K562 (cell line): ENCODE measurements at regions not wholly inside any gene's neighbourhood (a gene's known extent, or its start where the extent isn't known, plus 50 kb on each side); places are given as distances from the start of the nearest gene placed in this dataset.

ENCODE experiments used
- ATAC-seq: fragments of 200-7000 bp; cut with Tn5 transposase; 3 replicates; pipeline ENCODE4 v1.9.1; 2020; ENCODE audit warnings: moderate library complexity
- BruUV-seq: library from RNA; stranded (reverse); fragments of 400-500 nt; replicated peaks from 2 replicates; lab custom pipeline; 2021; lab: Mats Ljungman, UMichigan
- CTCF ChIA-PET: fragments of 300-600 bp; formaldehyde crosslinking; extraction: SDS; loops from one replicate; lab custom pipeline; 2021; ENCODE audit warnings: low intra/inter-chr PET ratio; lab: Yijun Ruan, JAX
- POLR2A ChIA-PET: fragments of 300-600, 350-650 bp; sonication (Branson Sonifier 250); formaldehyde crosslinking; extraction: SDS; loops from one replicate; lab custom pipeline; 2021; ENCODE audit warnings: antibody characterized with exemption, inconsistent platforms; lab: Yijun Ruan, JAX
- DNase-seq, 4 experiments: peaks; one replicate each; pipeline versions ENCODE4 v3.0.0 to v3.0.0-alpha.2; 2011 to 2018; ENCODE audit warnings: low spot score in 3 of 4, mixed read lengths in 3 of 4; ENCODE audit errors: extremely low read depth in 1 of 4
- FAIRE-seq: peaks from 2 replicates; lab custom pipeline; 2011; peaks lifted over from hg19 to GRCh38; lab: Jason Lieb, UNC
- H2AFZ ChIP-seq: 2 replicates; pipeline ENCODE4 v1.6.0; 2011; ENCODE audit warnings: low read depth, low read length, control low read depth, inconsistent platforms
- H3K27ac ChIP-seq: fragments of 200-600 bp; 3 replicates; pipeline ENCODE4 v1.8.0; 2011; ENCODE audit warnings: low read depth, mild to moderate bottlenecking, control low read depth, inconsistent platforms, low read length, moderate library complexity, mixed read lengths; ENCODE audit errors: extremely low read depth
- H3K27me3 ChIP-seq, 2 experiments: fragments of 300-600 bp in 1 of 2; 2 replicates in 1 of 2; 3 replicates in 1 of 2; pipeline versions ENCODE4 v1.6.0 to v1.8.0; 2011; ENCODE audit warnings: inconsistent platforms in 2 of 2, low read length in 2 of 2, mild to moderate bottlenecking in 1 of 2, mixed read lengths in 1 of 2, moderate library complexity in 1 of 2; ENCODE audit not compliant: control insufficient read depth in 2 of 2, insufficient read depth in 2 of 2
- H3K36me3 ChIP-seq: fragments of 300-600 bp; 3 replicates; pipeline ENCODE4 v1.8.0; 2011; ENCODE audit warnings: mild to moderate bottlenecking, low read length, inconsistent platforms; ENCODE audit not compliant: control insufficient read depth, insufficient read depth
- H3K4me1 ChIP-seq, 2 experiments: fragments of 200-600 bp in 1 of 2; replicated peaks in 1 of 2; 2 replicates in 1 of 2; 3 replicates in 1 of 2; pipeline versions ENCODE4 v1.5.1 to v1.8.0; 2011; ENCODE audit warnings: inconsistent platforms in 2 of 2, low read length in 2 of 2, mild to moderate bottlenecking in 1 of 2, mixed read lengths in 1 of 2, moderate library complexity in 1 of 2; ENCODE audit not compliant: control insufficient read depth in 2 of 2, insufficient read depth in 2 of 2
- H3K4me2 ChIP-seq: 2 replicates; pipeline ENCODE4 v1.6.1; 2011; ENCODE audit warnings: low read length, control low read depth, inconsistent platforms, mixed read lengths; ENCODE audit not compliant: insufficient read depth
- H3K4me3 ChIP-seq: fragments of 200-600 bp; sonication (generic), shearing (Covaris generic); 2 replicates; pipeline ENCODE4 v1.5.1; 2016; ENCODE audit warnings: control low read depth, inconsistent platforms
- H3K79me2 ChIP-seq: fragments of 200-600 bp; 3 replicates; pipeline ENCODE4 v1.8.0; 2011; ENCODE audit warnings: low read length, inconsistent platforms; ENCODE audit not compliant: control insufficient read depth, insufficient read depth
- H3K9ac ChIP-seq, 2 experiments: 2 replicates each; pipeline versions ENCODE4 v1.6.0 to v1.6.1; 2011; ENCODE audit warnings: low read depth in 2 of 2, low read length in 2 of 2, control low read depth in 1 of 2, inconsistent platforms in 1 of 2, mild to moderate bottlenecking in 1 of 2, mixed read lengths in 1 of 2; ENCODE audit not compliant: insufficient read depth in 1 of 2
- H3K9me1 ChIP-seq: one replicate; pipeline ENCODE4 v1.6.0; 2011; ENCODE audit warnings: inconsistent platforms, mild to moderate bottlenecking, low read length, moderate library complexity; ENCODE audit not compliant: control insufficient read depth, insufficient read depth
- H3K9me3 ChIP-seq: replicated peaks from 2 replicates; pipeline ENCODE4 v1.5.1; 2011; ENCODE audit warnings: low read depth, low read length, inconsistent platforms; ENCODE audit not compliant: control insufficient read depth, insufficient read depth
- H4K20me1 ChIP-seq: replicated peaks from 2 replicates; pipeline ENCODE4 v1.6.1; 2011; ENCODE audit warnings: low read length, inconsistent platforms, mixed read lengths; ENCODE audit not compliant: control insufficient read depth, insufficient read depth
- ATF7 ChIP-seq: fragments of 450-650 bp; IDR thresholded peaks from 2 replicates; pipeline ENCODE4 v1.7.1; 2014; ENCODE audit warnings: mild to moderate bottlenecking, moderate library complexity
- CREB5 ChIP-seq: fragments of 250-450 bp; sonication (Bioruptor Pico); IDR thresholded peaks from 2 replicates; pipeline ENCODE4 v1.5.0; 2020; ENCODE audit warnings: mild to moderate bottlenecking
- E2F3 ChIP-seq: fragments of 250-450 bp; sonication (Bioruptor Pico); IDR thresholded peaks from 2 replicates; pipeline ENCODE4 v1.4.0; 2020; ENCODE audit warnings: mild to moderate bottlenecking
- HCFC1 ChIP-seq: IDR thresholded peaks from 2 replicates; pipeline ENCODE4 v1.6.1; 2012; ENCODE audit warnings: low read depth, low read length, improper control_type of control experiment
- IRF2 ChIP-seq: sonication (generic); formaldehyde crosslinking; IDR thresholded peaks from 2 replicates; pipeline ENCODE4 v1.8.1; 2022; ENCODE audit warnings: mild to moderate bottlenecking, missing genetic modification reagents
- KAT8 ChIP-seq: fragments of 450-650 bp; IDR thresholded peaks from 2 replicates; pipeline ENCODE4 v1.6.1; 2016; ENCODE audit warnings: low read depth, mild to moderate bottlenecking
- NONO ChIP-seq, 2 experiments: fragments of 200-400 bp in 1 of 2; fragments of 450-650 bp in 1 of 2; formaldehyde crosslinking in 1 of 2; IDR thresholded peaks; 2 replicates each; pipeline ENCODE4 v1.6.1; 2017; ENCODE audit warnings: low read depth in 2 of 2, mild to moderate bottlenecking in 2 of 2, moderate library complexity in 2 of 2, low read length in 1 of 2
- RAD51 ChIP-seq: fragments of 450-650 bp; IDR thresholded peaks from 2 replicates; pipeline ENCODE4 v1.7.1; 2016; ENCODE audit warnings: low read depth, mild to moderate bottlenecking, borderline replicate concordance
- SAFB2 ChIP-seq: fragments of 200-400 bp; formaldehyde crosslinking; IDR thresholded peaks from 2 replicates; pipeline ENCODE4 v1.6.1; 2018; ENCODE audit warnings: borderline replicate concordance, low read length, low read depth, moderate library complexity; ENCODE audit not compliant: severe bottlenecking
- ZNF436 ChIP-seq: fragments of 250-450, 450-650 bp; sonication (Bioruptor Pico); formaldehyde crosslinking; IDR thresholded peaks from 2 replicates; pipeline ENCODE4 v1.7.0; 2020; ENCODE audit warnings: mild to moderate bottlenecking
- whole genome bisulfite sequencing: fragments of 100-300 bp; shearing (Covaris generic); methylation state at CpG from one replicate; pipeline ENCODE4 v1.1.6; 2016; ENCODE audit warnings: low coverage, mixed read lengths; ENCODE audit not compliant: insufficient coverage; ENCODE audit errors: missing lambda C conversion rate; 5-methylcytosine and 5-hydroxymethylcytosine counted together
- in situ Hi-C: fragments of 300-500 bp; cut with MboI; formaldehyde crosslinking; loops from 4 replicates; pipeline ENCODE4 v1.15.0; 2018; ENCODE audit warnings: inconsistent platforms, mixed read lengths
- intact Hi-C: fragments of 100-400 bp; cut with micrococcal nuclease; formaldehyde crosslinking; loops from 2 replicates; pipeline ENCODE4 v1.14.2; 2022
- TF ChIP-seq, protein P1 (sequence below): IDR thresholded peaks from 2 replicates; pipeline ENCODE4 v1.6.1; 2014; ENCODE audit warnings: antibody characterized with exemption
- TF ChIP-seq, protein P2 (sequence below): fragments of 450-650 bp; IDR thresholded peaks from 2 replicates; pipeline ENCODE4 v1.6.1; 2018; ENCODE audit warnings: mild to moderate bottlenecking, low read depth; ENCODE audit not compliant: partially characterized antibody
- TF ChIP-seq, protein P3 (sequence below): fragments of 250-450 bp; sonication (Bioruptor Pico); IDR thresholded peaks from 2 replicates; pipeline ENCODE4 v1.4.0; 2020

GRCh38 chr4:57580710-57581599 lies 470.8 kb upstream of the IGFBP7 start (continued):
- TF ChIP-seq KAT8 = no peak
- no peak for TF ChIP-seq SAFB2
- no peak for TF ChIP-seq E2F3
- TF ChIP-seq, protein P1, sequence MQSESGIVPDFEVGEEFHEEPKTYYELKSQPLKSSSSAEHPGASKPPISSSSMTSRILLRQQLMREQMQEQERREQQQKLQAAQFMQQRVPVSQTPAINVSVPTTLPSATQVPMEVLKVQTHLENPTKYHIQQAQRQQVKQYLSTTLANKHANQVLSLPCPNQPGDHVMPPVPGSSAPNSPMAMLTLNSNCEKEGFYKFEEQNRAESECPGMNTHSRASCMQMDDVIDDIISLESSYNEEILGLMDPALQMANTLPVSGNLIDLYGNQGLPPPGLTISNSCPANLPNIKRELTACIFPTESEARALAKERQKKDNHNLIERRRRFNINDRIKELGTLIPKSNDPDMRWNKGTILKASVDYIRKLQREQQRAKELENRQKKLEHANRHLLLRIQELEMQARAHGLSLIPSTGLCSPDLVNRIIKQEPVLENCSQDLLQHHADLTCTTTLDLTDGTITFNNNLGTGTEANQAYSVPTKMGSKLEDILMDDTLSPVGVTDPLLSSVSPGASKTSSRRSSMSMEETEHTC = no peak
- TF ChIP-seq, all 486 proteins: peak for 0

DNA sequence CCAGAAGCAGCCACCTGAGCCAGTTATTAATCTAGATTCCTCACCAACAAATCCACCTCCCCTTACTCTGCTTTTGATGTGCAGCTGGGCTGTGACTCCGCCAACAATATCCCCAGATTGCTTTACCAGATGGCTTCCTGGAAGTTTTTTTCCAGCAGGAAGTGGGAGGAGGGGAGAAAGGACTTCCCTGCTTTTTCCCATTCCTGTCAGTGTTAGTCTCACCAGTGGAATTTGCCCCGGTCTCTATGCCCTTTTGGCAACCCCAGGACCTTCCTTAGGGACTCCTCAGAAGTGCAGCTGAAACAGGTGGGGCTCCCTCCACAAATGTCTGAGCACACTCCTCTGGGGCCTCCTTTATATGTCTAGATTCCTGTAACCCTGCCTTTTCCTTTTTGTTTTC lies 465.2 kb upstream of the IGFBP7 start:
- Histone ChIP-seq H3K4me2 (no peak overlapping the region), H3K36me3 (no peaks in the 10 kb centered on the region), H3K27me3 (no peaks in the 10 kb centered on the region), H3K4me3 (no peak overlapping the region), H3K9me1 (no peaks in the 10 kb centered on the region), H3K27ac (no peak overlapping the region), H4K20me1 (no peaks in the 10 kb centered on the region), H3K9me3 (no peaks in the 10 kb centered on the region), H3K9ac (no peak overlapping the region), H3K4me1 (no peaks in the 10 kb centered on the region), H3K79me2 (no peaks in the 10 kb centered on the region), H2AFZ (no peak overlapping the region)
- DNase-seq (no peak), FAIRE-seq (no peak), ATAC-seq (no peak)
- ChIA-PET POLR2A (no interaction called here), CTCF (no interaction called here)
- 0% methylated on average over 2 of the region's 2 CpGs for WGBS
- BruUV-seq = no TSS peak
- TF ChIP-seq HCFC1 (no peak), RAD51 (no peak), IRF2 (CRISPR knock-in tag) (no peak), ZNF436 (CRISPR knock-in tag) (no peak), ATF7 (no peak), CREB5 (CRISPR knock-in tag) (no peak), NONO (IDR thresholded peaks at IDR 0.05; ENCODE audit: low read depth in 2 of 2, low read length in 1 of 2) (no peak)
- TF ChIP-seq, protein P2, sequence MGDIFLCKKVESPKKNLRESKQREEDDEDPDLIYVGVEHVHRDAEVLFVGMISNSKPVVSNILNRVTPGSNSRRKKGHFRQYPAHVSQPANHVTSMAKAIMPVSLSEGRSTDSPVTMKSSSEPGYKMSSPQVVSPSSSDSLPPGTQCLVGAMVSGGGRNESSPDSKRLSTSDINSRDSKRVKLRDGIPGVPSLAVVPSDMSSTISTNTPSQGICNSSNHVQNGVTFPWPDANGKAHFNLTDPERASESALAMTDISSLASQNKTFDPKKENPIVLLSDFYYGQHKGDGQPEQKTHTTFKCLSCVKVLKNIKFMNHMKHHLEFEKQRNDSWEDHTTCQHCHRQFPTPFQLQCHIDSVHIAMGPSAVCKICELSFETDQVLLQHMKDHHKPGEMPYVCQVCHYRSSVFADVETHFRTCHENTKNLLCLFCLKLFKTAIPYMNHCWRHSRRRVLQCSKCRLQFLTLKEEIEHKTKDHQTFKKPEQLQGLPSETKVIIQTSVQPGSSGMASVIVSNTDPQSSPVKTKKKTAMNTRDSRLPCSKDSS = no peak
- TF ChIP-seq, protein P3, sequence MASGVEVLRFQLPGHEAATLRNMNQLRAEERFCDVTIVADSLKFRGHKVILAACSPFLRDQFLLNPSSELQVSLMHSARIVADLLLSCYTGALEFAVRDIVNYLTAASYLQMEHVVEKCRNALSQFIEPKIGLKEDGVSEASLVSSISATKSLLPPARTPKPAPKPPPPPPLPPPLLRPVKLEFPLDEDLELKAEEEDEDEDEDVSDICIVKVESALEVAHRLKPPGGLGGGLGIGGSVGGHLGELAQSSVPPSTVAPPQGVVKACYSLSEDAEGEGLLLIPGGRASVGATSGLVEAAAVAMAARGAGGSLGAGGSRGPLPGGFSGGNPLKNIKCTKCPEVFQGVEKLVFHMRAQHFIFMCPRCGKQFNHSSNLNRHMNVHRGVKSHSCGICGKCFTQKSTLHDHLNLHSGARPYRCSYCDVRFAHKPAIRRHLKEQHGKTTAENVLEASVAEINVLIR = no peak
- in situ Hi-C loops (no loop called here), intact Hi-C loops (no loop called here)
